GM12878 (cell line): ENCODE measurements at regions not wholly inside any gene's neighbourhood (a gene's known extent, or its start where the extent isn't known, plus 50 kb on each side); places are given as distances from the start of the nearest gene placed in this dataset.

Source experiments
- ETV6 ChIP-seq, 2 experiments: fragments of 450-650 bp in 1 of 2; IDR thresholded peaks in 1 of 2; conservative IDR thresholded peaks in 1 of 2; 2 replicates each; pipeline ENCODE4 v1.6.1; 2014; ENCODE audit warnings: antibody characterized with exemption in 1 of 2, borderline replicate concordance in 1 of 2, low read depth in 1 of 2, mild to moderate bottlenecking in 1 of 2, moderate library complexity in 1 of 2
- JUND ChIP-seq: IDR thresholded peaks from 2 replicates; pipeline ENCODE4 v1.6.1; 2012; ENCODE audit warnings: low read depth, mild to moderate bottlenecking, low read length, improper control_type of control experiment, moderate library complexity
- SP1 ChIP-seq: IDR thresholded peaks from one replicate; pipeline ENCODE4 v1.6.1; 2011; ENCODE audit warnings: low read depth, low read length
- STAT1 ChIP-seq: fragments of 450-650 bp; conservative IDR thresholded peaks from 2 replicates; pipeline ENCODE4 v1.6.1; 2014; ENCODE audit warnings: antibody characterized with exemption, mild to moderate bottlenecking
- STAT3 ChIP-seq: IDR thresholded peaks from 2 replicates; pipeline ENCODE4 v1.6.1; 2011; ENCODE audit warnings: low read depth, low read length, improper control_type of control experiment
- TAF1 ChIP-seq: IDR thresholded peaks from 2 replicates; pipeline ENCODE4 v1.6.1; 2011; ENCODE audit warnings: mild to moderate bottlenecking, low read depth, low read length, borderline replicate concordance
- TF ChIP-seq, protein P1 (sequence below): fragments of 450-650 bp; conservative IDR thresholded peaks from 2 replicates; pipeline ENCODE4 v1.6.1; 2017; ENCODE audit warnings: mild to moderate bottlenecking, moderate library complexity
- TF ChIP-seq, protein P2 (sequence below): IDR thresholded peaks from 2 replicates; pipeline ENCODE4 v1.6.1; 2011; ENCODE audit warnings: mild to moderate bottlenecking, low read depth, low read length, moderate library complexity; ENCODE audit not compliant: insufficient replicate concordance
- TF ChIP-seq, protein P3 (sequence below), 3 experiments: IDR thresholded peaks in 2 of 3; conservative IDR thresholded peaks in 1 of 3; 2 replicates each; pipeline ENCODE4 v1.5.1; 2011; ENCODE audit warnings: low read depth in 3 of 3, low read length in 3 of 3, mild to moderate bottlenecking in 3 of 3, control low read depth in 2 of 3, moderate library complexity in 2 of 3, inconsistent platforms in 1 of 3, mixed read lengths in 1 of 3; ENCODE audit not compliant: control insufficient read depth in 2 of 3, insufficient read depth in 1 of 3; ENCODE audit errors: extremely low read depth in 1 of 3
- TF ChIP-seq, protein P4 (sequence below): IDR thresholded peaks from 2 replicates; pipeline ENCODE4 v1.6.1; 2012; ENCODE audit warnings: low read depth, low read length, improper control_type of control experiment

DNA sequence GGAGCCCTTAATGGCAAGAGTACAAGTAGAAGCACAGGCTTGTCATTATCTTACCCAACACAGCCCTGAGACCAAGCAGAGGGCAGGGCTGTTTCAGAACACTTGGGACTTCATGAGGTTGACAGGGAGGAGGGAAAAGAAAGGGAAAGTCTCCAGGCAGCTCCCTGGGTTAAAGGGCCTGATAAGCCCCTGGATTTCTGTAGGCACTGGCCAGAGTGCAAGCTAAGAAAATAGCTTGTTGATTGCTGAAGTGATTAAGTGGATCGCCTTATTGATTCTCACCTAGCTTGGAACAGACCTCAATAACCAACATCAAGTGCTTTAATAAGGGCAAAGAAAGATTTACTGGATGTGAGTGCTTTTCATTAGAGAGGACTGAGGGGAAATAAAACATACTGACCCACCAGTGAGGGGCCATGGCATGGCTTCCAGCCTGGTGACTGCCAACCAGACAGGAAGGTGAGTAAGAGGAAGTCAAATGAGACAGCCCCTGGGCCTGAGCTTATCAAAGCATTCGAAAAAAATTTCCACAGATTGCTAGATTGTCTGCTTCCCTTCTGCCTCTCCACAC lies 121.4 kb upstream of the NFIA start:
- TF ChIP-seq, protein P1, sequence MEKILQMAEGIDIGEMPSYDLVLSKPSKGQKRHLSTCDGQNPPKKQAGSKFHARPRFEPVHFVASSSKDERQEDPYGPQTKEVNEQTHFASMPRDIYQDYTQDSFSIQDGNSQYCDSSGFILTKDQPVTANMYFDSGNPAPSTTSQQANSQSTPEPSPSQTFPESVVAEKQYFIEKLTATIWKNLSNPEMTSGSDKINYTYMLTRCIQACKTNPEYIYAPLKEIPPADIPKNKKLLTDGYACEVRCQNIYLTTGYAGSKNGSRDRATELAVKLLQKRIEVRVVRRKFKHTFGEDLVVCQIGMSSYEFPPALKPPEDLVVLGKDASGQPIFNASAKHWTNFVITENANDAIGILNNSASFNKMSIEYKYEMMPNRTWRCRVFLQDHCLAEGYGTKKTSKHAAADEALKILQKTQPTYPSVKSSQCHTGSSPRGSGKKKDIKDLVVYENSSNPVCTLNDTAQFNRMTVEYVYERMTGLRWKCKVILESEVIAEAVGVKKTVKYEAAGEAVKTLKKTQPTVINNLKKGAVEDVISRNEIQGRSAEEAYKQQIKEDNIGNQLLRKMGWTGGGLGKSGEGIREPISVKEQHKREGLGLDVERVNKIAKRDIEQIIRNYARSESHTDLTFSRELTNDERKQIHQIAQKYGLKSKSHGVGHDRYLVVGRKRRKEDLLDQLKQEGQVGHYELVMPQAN = no peak
- TF ChIP-seq, protein P2, sequence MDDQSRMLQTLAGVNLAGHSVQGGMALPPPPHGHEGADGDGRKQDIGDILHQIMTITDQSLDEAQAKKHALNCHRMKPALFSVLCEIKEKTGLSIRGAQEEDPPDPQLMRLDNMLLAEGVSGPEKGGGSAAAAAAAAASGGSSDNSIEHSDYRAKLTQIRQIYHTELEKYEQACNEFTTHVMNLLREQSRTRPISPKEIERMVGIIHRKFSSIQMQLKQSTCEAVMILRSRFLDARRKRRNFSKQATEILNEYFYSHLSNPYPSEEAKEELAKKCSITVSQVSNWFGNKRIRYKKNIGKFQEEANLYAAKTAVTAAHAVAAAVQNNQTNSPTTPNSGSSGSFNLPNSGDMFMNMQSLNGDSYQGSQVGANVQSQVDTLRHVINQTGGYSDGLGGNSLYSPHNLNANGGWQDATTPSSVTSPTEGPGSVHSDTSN = no peak
- TF ChIP-seq, protein P3, sequence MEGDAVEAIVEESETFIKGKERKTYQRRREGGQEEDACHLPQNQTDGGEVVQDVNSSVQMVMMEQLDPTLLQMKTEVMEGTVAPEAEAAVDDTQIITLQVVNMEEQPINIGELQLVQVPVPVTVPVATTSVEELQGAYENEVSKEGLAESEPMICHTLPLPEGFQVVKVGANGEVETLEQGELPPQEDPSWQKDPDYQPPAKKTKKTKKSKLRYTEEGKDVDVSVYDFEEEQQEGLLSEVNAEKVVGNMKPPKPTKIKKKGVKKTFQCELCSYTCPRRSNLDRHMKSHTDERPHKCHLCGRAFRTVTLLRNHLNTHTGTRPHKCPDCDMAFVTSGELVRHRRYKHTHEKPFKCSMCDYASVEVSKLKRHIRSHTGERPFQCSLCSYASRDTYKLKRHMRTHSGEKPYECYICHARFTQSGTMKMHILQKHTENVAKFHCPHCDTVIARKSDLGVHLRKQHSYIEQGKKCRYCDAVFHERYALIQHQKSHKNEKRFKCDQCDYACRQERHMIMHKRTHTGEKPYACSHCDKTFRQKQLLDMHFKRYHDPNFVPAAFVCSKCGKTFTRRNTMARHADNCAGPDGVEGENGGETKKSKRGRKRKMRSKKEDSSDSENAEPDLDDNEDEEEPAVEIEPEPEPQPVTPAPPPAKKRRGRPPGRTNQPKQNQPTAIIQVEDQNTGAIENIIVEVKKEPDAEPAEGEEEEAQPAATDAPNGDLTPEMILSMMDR (IDR thresholded peaks at IDR 0.05 in 2 of 3, conservative IDR thresholded peaks at IDR 0.05 in 1 of 3; ENCODE audit: control insufficient read depth in 2 of 3, extremely low read depth in 1 of 3, insufficient read depth in 1 of 3, low read depth in 3 of 3, low read length in 3 of 3) = no peak
- TF ChIP-seq TAF1 (no peak), ETV6 (conservative IDR thresholded peaks at IDR 0.05 in 1 of 2, IDR thresholded peaks at IDR 0.05 in 1 of 2; ENCODE audit: borderline replicate concordance in 1 of 2, low read depth in 1 of 2) (no peak), JUND (no peak), SP1 (no peak), STAT1 (no peak), STAT3 (no peak)
- TF ChIP-seq, protein P4, sequence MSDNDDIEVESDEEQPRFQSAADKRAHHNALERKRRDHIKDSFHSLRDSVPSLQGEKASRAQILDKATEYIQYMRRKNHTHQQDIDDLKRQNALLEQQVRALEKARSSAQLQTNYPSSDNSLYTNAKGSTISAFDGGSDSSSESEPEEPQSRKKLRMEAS = no peak
